Kidney epithelial cell (primary cell): ENCODE measurements at regions not wholly inside any gene's neighbourhood (a gene's known extent, or its start where the extent isn't known, plus 50 kb on each side); places are given as distances from the start of the nearest gene placed in this dataset.

ENCODE experiments used
- DNase-seq: peaks from one replicate; pipeline ENCODE4 v3.0.0-alpha.2; 2010; ENCODE audit warnings: low read depth
- H3K27me3 ChIP-seq: 2 replicates; pipeline ENCODE4 v1.6.0; 2011; ENCODE audit warnings: low read length; ENCODE audit not compliant: control insufficient read depth, insufficient read depth
- H3K36me3 ChIP-seq: 2 replicates; pipeline ENCODE4 v1.5.1; 2011; ENCODE audit warnings: low read length; ENCODE audit not compliant: control insufficient read depth, insufficient read depth
- H3K4me3 ChIP-seq: 2 replicates; pipeline ENCODE4 v1.5.1; 2011; ENCODE audit warnings: low read depth, mild to moderate bottlenecking, control low read depth, low read length
- TF ChIP-seq, protein P1 (sequence below): IDR thresholded peaks from 2 replicates; pipeline ENCODE4 v1.5.1; 2011; ENCODE audit warnings: mild to moderate bottlenecking, moderate library complexity, low read length, control low read depth, inconsistent platforms; ENCODE audit not compliant: insufficient read depth, poor library complexity, severe bottlenecking

DNA sequence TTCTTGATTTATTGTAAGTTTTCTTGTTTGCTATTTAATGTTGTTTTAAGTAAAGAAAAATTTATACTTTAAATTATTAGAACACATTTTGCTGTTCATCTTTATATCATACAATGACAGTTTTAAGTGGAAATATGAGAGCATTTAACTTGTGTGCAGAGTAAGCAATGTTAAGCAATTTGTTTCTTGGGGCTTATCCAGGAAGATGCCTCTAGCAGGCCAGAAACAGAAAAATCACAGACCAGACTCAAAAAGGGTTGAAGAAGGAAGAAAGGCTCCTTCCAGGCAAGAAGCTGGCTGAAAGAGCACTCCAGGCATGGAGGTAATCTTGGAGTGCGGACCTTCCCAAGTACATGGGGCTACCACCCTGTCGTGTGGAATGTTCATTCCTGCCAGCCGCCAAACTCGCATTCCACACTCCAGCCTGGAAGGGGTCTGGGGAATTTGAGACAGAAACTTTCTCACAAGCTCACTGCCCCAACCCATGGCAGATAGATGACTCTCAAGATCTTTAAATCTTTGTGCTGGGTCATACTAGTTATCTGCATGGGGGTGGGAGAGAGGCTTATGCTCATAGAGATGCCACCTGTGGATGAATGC is 1521.3 kb upstream of the AGA start:
- no peak for DNase-seq
- H3K36me3 ChIP-seq: no peaks in the 10 kb centered on the region
- TF ChIP-seq, protein P1, sequence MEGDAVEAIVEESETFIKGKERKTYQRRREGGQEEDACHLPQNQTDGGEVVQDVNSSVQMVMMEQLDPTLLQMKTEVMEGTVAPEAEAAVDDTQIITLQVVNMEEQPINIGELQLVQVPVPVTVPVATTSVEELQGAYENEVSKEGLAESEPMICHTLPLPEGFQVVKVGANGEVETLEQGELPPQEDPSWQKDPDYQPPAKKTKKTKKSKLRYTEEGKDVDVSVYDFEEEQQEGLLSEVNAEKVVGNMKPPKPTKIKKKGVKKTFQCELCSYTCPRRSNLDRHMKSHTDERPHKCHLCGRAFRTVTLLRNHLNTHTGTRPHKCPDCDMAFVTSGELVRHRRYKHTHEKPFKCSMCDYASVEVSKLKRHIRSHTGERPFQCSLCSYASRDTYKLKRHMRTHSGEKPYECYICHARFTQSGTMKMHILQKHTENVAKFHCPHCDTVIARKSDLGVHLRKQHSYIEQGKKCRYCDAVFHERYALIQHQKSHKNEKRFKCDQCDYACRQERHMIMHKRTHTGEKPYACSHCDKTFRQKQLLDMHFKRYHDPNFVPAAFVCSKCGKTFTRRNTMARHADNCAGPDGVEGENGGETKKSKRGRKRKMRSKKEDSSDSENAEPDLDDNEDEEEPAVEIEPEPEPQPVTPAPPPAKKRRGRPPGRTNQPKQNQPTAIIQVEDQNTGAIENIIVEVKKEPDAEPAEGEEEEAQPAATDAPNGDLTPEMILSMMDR: no peak
- no peaks in the 10 kb centered on the region for H3K27me3 ChIP-seq
- H3K4me3 ChIP-seq: no peak overlapping the region

DNA sequence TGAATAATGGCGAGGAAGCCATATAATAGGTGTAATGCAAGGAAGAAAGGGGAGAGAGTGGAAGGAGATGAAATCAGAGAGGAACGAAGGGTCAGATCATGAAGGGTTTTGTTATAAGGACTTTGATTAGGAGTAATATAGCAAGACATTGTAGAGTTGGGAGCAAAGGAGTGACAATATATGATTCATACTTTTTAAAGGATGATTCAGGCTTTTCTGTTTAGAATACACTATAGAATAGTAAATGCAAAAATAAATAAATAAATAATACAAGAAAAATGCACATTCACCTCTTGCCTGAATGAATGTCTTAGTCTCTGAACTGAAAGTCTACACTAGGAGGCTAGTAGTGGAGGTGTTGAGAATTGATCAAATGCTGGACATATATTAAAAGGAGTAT is 1524.4 kb upstream of the AGA start:
- Histone ChIP-seq H3K36me3 (no peaks in the 10 kb centered on the region), H3K27me3 (no peaks in the 10 kb centered on the region), H3K4me3 (no peak overlapping the region)
- no peak for DNase-seq
- TF ChIP-seq, protein P1: no peak

DNA sequence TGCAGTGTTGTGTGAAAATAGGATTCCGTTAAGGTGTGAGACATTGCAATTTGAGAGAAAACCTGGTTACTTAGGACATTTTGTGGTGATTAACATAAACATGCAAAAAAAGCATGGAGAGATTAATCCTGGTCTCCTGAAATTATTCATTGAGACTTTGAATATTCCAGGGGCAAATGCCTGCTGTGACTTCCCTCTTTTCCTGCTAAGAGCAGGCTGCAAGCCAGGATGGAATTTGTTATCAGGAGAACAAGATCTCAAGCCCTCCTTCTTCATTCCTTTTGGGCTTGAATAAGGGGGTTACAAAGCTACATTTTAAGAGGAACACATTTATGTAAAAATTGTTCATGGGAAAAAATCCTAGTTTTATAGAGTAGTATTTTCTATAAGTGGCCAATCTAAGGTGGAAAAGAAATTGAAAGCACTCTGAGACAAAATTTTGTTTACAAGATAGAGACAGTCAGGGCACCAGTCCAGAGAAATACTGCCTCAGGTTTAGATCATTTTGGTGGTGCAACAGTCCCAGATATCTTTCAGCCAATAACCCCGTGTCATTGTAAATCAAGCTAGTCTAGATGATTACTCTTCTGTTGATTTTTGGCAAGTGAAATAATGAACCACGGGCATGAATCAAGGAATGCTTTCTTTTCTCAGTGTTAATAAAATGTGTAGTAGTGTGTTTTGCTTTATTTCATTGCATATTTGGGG is 1528.3 kb upstream of the AGA start:
- Histone ChIP-seq H3K36me3 (no peaks in the 10 kb centered on the region), H3K4me3 (no peak overlapping the region), H3K27me3 (no peaks in the 10 kb centered on the region)
- TF ChIP-seq, protein P1: no peak
- no peak for DNase-seq

DNA sequence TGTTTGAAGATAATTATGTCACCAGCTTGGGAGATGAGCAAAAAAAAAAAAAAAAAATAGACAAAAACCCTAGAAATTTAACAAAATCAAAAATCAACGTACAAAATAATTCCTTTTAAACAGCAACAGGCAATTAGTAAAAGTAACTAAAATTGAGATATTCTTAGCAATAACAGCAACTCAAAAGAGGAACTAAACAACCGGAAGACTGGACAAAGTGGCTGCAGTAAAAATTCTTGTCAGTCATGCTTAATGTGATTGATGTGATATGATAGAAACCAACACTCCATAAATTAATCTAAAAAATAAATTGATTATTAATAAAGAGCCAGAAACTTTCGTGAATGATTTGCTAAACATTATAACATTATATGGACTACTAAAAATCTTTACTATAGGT is 1534.6 kb upstream of the AGA start:
- H3K27me3 ChIP-seq: no peaks in the 10 kb centered on the region
- H3K36me3 ChIP-seq: no peaks in the 10 kb centered on the region
- no peak for DNase-seq
- TF ChIP-seq, protein P1: no peak
- no peak overlapping the region for H3K4me3 ChIP-seq

DNA sequence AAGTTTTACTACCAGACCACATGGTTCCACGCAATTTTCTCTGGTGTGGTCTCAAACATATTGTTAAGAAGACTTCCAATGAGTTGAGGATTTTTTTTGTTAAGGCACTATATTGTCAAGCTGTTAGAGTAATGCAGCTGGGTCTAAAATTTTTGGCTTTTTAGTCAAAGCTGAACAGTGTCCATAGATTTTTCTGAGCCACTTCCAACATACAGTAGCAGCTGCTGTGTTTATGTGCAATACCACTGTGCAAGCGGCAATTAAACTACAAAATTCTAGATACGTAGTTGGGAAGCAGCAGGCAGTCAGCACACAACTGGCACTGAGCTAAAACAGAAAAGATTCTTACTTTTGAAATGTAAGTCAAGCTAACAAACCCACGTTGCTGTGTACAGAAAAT is 1551.1 kb upstream of the AGA start:
- no peak for DNase-seq
- no peak overlapping the region for H3K4me3 ChIP-seq
- TF ChIP-seq, protein P1: no peak

DNA sequence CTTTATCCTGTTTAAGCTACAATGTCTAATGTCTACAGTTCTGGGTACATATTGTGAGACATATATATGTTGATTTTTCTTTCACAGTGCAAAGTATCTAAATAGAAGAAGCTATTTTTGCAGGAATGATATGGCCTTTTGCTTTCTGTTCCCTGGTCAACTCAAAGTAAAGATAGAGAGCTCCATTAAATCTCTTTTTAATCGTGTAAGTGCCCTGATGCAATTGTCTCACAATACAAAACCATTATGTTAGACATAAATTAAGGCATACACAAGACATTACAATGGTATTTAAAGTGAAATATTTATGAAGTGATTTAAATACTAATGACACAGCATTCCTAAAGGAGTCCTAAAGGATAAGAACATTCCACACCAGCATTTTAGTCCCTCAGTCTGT is 1559.7 kb upstream of the AGA start:
- H3K4me3 ChIP-seq: no peak overlapping the region
- no peaks in the 10 kb centered on the region for H3K36me3 ChIP-seq
- no peak for DNase-seq
- TF ChIP-seq, protein P1: no peak
- H3K27me3 ChIP-seq: no peaks in the 10 kb centered on the region

More for the DNA sequence above, 1551.1 kb upstream of the AGA start:
- Histone ChIP-seq H3K27me3 (no peaks in the 10 kb centered on the region), H3K36me3 (no peaks in the 10 kb centered on the region)
